GM18519 (cell line): ENCODE measurements at regions not wholly inside any gene's neighbourhood (a gene's known extent, or its start where the extent isn't known, plus 50 kb on each side); places are given as distances from the start of the nearest gene placed in this dataset.
"Not testable (repeated sequence)": the region's sequence is repeated elsewhere in the genome, so short reads cannot be mapped to it uniquely, and the experiment has no call there.

ENCODE experiments used
- ATAC-seq: cut with Tn5 transposase; IDR thresholded peaks from one replicate; pipeline ENCODE4 v1.9.1; 2021; ENCODE audit warnings: mild to moderate bottlenecking, moderate library complexity; ENCODE audit not compliant: unreplicated experiment, low FRiP score

DNA sequence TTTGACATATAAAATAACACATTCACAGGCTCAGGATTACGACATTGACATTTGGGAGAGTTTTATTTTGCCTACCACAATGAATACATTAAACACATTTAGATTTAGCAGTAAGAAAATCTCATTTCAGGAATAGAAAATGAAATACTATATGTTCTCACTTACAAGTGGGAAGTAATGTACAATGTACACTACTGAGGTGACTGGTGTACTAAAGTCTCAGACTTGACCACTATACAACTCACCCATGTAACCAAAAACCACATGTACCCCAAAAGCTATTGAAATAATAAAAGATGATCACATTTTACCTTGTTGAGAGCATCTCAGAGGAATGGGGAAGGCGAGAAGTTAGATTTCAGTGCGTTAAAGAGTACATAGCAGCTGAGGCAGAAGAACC is 1202.4 kb upstream of the SEMA6A start:
- peak; percentile 88 for ATAC-seq

DNA sequence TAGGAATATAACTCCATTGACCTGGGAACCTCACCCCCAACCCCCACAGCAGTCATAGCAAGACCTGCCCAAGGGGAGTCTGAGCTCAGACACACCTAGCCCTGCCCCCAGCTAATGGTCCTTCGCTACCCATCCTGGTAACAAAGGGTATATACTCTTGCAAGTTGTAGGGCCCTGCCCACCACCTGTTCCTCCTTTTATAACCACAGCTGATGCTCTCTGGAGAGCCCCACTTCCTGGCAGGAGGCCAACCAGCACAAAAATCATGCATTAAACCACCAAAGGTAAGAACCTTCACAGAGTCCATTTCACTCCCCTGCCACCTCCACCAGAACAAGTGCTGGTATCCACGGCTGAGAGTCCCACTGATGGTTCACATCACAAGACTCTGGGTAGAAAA is 1195.3 kb upstream of the SEMA6A start:
- ATAC-seq: no peak

- no peak for ATAC-seq
These were observed 1188.6 kb upstream of the SEMA6A start for GRCh38 chr5:117763271-117763670.

GRCh38 chr5:117761186-117761585 is 1186.6 kb upstream of the SEMA6A start:
- ATAC-seq: no peak

GRCh38 chr5:117759849-117760499 is 1185.4 kb upstream of the SEMA6A start:
- no peak for ATAC-seq

GRCh38 chr5:117752403-117752802 is 1177.8 kb upstream of the SEMA6A start:
- no peak for ATAC-seq

GRCh38 chr5:117748336-117748735 is 1173.7 kb upstream of the SEMA6A start:
- ATAC-seq: no peak

- ATAC-seq: no peak
These were observed 1168.7 kb upstream of the SEMA6A start for GRCh38 chr5:117743337-117743736.

DNA sequence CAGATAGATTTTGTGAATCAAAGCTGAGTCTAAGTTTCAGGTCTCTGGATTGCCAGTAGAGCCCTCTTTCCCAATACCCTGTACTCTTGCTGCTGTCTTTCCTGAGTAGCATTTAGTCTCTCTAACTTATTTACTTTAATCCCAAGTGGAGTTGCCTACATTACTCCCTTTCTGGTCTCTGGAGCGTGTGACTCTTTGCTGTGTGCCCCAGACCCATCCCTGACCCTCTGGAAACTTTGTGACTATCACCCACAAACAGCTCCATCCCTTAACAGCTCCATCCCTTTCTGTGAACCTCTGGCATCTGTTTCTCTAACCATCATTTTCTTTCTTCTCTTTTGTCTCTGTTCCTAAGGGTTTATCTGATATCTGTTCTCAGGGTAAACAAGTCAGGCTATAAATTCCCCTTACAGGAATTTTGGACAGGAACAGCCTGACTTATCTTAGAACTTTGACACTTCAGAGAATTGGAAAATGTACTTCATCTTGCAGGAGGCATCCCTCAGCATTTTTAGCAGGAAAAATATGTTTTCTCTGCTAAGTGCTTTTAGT is 1167.1 kb upstream of the SEMA6A start:
- no peak for ATAC-seq

DNA sequence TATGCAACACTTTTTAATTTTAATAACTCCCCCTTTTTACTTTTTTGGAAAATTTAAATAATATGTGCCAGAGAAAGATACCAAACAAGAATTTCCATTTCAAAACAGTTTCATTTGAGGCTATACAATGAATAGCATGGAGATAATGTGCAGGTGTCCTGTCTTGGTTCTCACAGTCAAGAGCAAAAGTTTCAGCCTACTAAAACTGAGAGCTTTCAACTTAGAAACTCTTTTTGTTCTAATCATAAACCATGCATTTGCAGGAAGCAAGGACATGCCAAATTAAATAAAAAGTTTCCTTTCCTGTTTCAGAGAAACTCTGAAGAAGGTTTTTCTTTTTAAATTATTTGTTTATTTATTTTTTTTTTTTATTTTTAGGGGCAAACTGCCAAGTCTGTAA is 1165.6 kb upstream of the SEMA6A start:
- ATAC-seq: no peak

DNA sequence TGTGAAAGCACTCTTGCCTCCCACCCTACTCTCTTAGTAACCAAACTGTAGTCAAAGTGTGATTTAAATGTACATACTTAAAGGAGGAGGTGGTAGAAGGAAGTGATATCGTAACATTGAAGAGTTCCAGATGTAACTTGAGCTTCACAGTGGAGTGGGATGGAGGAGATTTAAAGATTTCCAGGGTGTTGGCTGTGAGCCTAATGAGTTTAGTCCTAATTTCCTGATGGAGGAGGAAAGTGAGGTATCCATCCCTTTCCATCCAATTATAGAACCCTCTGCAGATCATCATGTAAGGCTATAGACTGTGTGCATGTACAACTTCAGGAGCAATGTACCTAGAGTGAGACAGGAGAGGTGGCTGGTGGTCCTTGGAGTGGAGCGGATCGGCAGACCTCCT is 1163.9 kb upstream of the SEMA6A start:
- ATAC-seq: no peak

DNA sequence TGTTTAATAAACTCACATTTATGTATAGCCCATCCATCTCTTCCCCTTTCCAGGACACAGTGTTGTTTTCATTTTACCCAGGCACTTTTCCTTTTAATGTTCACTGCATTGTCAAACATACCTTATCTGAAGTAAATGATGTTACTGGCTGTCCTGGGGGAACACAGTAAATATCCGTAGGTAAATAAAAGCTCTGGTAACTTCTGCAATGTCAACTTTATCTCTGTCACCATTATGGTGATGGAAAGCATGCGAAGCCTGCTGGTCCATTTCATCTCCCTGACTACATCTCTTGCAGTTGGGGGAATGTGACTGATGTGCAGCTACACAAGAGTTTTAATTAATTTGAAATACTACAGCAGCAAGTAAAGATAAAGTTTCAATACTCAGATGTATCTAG is 1162.1 kb upstream of the SEMA6A start:
- no peak for ATAC-seq

GRCh38 chr5:117734056-117734455 is 1159.4 kb upstream of the SEMA6A start:
- ATAC-seq: no peak

DNA sequence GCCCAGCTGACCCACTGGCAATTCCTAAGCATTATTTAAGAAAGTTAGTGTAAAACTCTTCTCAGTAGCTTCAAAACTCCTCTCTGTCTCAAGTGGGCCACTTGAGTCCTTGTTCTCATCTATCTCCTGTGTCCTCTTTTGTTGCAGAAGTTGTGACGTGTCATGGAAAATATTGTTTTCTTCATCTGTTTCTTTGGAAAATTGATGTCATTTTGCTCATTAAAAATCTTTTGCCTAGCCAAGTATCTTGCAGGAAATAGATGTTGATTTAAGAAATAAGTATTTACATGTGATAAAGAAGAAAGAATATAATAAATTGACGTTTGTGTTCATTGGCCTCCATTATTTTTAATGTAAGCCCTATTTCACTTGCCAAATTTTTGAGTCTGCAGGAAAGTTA is 1158.4 kb upstream of the SEMA6A start:
- ATAC-seq: no peak

DNA sequence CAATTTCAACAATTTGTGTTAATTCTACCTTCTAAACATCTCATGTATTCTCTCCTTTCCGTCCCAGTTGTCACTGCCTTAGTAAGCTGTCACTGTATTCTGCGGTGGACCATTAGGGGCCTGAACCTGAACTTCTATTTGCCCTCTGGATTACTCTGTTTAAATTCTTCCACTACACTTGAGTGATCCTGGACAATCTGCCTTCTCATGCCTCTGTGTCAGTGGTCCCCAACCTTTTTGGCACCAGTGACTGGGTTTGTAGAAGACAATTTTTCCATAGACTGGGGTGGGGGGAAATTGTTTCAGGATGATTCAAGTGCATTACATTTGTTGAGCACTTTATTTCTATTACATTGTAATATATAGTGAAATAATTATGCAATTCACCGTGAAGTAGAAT is 1157.6 kb upstream of the SEMA6A start:
- ATAC-seq: no peak

GRCh38 chr5:117731446-117731845 is 1156.8 kb upstream of the SEMA6A start:
- ATAC-seq: no peak

- not testable (repeated sequence) for ATAC-seq
These were observed 1146.2 kb upstream of the SEMA6A start for GRCh38 chr5:117720784-117721183.

DNA sequence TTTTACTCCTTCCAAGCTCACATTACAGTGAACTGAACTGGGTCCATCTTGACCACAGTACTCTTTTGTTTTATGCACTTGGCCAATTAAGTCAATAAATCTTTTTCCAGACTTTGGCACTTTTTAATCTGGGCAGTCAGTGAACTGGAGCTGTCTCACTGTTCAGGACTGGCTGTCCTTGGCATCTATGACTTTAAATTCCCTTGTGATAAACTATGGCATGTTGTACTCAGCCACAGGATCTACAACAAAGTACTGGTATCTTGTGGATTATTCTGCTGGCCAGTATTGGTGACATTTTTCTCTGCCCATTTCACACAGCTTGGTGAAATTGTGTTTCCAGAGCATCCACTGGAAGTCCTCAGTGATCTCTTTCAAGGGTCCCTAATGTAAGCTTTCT is 1144.8 kb upstream of the SEMA6A start:
- no peak for ATAC-seq

GRCh38 chr5:117713585-117714198 is 1139.1 kb upstream of the SEMA6A start:
- no peak for ATAC-seq

GRCh38 chr5:117701062-117701461 is 1126.4 kb upstream of the SEMA6A start:
- no peak for ATAC-seq

GRCh38 chr5:117692606-117693005 is 1118.0 kb upstream of the SEMA6A start:
- no peak for ATAC-seq
